Natural killer cell (primary cell): ENCODE measurements at regions not wholly inside any gene's neighbourhood (a gene's known extent, or its start where the extent isn't known, plus 50 kb on each side); places are given as distances from the start of the nearest gene placed in this dataset.

Experiments used
- ATAC-seq, 3 donors: fragments of 150-1000 bp in 2 of 3; fragments of 200-7000 bp in 1 of 3; cut with Tn5 transposase; 1 replicate in 1 of 3; 2 replicates in 2 of 3; pipeline ENCODE4 v1.10.0; 2021; ENCODE audit warnings: mild to moderate bottlenecking in 2 of 3, moderate library complexity in 2 of 3
- DNase-seq, 2 donors: peaks; one replicate each; pipeline versions ENCODE4 v3.0.0 to v3.0.0-alpha.2; 2013 to 2021; ENCODE audit warnings: mixed read lengths in 1 of 2
- H3K27ac ChIP-seq: one replicate; pipeline ENCODE4 v1.5.1; 2013; ENCODE audit warnings: mild to moderate bottlenecking, low read length
- H3K27me3 ChIP-seq: one replicate; pipeline ENCODE4 v1.6.1; 2013; ENCODE audit warnings: low read length; ENCODE audit not compliant: control insufficient read depth, insufficient read depth
- H3K36me3 ChIP-seq: one replicate; pipeline ENCODE4 v1.6.1; 2013; ENCODE audit warnings: low read length; ENCODE audit not compliant: control insufficient read depth, insufficient read depth
- H3K4me1 ChIP-seq: one replicate; pipeline ENCODE4 v1.6.1; 2013; ENCODE audit warnings: low read length; ENCODE audit not compliant: control insufficient read depth, insufficient read depth
- H3K4me3 ChIP-seq: one replicate; pipeline ENCODE4 v1.5.1; 2013; ENCODE audit warnings: low read length
- H3K9me3 ChIP-seq: one replicate; pipeline ENCODE4 v1.6.1; 2013; ENCODE audit warnings: low read length; ENCODE audit not compliant: control insufficient read depth, insufficient read depth
- H3K27ac Mint-ChIP-seq, 2 donors: one replicate each; pipeline ENCODE4 v1.8.0; 2022; ENCODE audit warnings: mild to moderate bottlenecking in 2 of 2, mixed read lengths in 2 of 2, moderate library complexity in 1 of 2
- H3K27me3 Mint-ChIP-seq, 2 donors: one replicate each; pipeline ENCODE4 v1.8.0; 2022; ENCODE audit warnings: low read depth in 2 of 2, mixed read lengths in 2 of 2
- H3K36me3 Mint-ChIP-seq: one replicate; pipeline ENCODE4 v1.8.0; 2022; ENCODE audit warnings: mixed read lengths
- H3K4me1 Mint-ChIP-seq, 2 donors: one replicate each; pipeline ENCODE4 v1.8.0; 2022; ENCODE audit warnings: mixed read lengths in 2 of 2
- H3K4me3 Mint-ChIP-seq: one replicate; pipeline ENCODE4 v1.8.0; 2022; ENCODE audit warnings: mild to moderate bottlenecking, moderate library complexity, mixed read lengths
- H3K9me3 Mint-ChIP-seq, 2 donors: one replicate each; pipeline ENCODE4 v1.8.0; 2022; ENCODE audit warnings: mixed read lengths in 2 of 2
- CTCF ChIP-seq: fragments of 200-600 bp; IDR thresholded peaks from one replicate; pipeline ENCODE4 v1.8.0; 2022; ENCODE audit warnings: antibody characterized with exemption
- WGBS: methylation state at CpG from one replicate; pipeline ENCODE4 v1.1.7; 2013; ENCODE audit warnings: missing lambda C conversion rate; ENCODE audit not compliant: insufficient coverage; 5-methylcytosine and 5-hydroxymethylcytosine counted together
- intact Hi-C: fragments of 100-400 bp; cut with micrococcal nuclease; formaldehyde crosslinking; loops from one replicate; pipeline ENCODE4 v1.14.2; 2022

DNA sequence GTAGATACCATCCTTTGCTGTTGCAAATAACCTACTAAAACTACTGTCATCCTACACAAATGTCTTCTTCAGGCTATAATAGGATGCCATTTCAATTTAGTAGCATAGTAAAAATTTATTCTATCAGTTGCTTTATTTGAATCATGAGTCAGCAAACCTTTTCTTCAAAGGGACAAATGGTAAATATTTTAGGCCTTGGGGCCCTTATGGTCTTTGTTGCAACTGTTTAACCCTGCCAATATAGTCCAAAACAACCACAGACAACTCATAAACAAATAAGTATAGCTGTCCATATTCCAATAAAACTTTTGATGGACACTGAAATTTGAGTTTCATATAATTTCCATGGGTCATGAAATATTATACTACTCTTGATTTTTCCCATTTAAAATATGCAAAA lies 54.0 kb upstream of the CCBE1 start:
- H3K27ac Mint-ChIP-seq, result no peak overlapping the region
- no peaks in the 10 kb centered on the region for H3K36me3 Mint-ChIP-seq
- intact Hi-C loops, result no loop called here
- Histone ChIP-seq H3K27me3 (no peaks in the 10 kb centered on the region), H3K9me3 (no peaks in the 10 kb centered on the region), H3K36me3 (no peaks in the 10 kb centered on the region), H3K4me1 (no peaks in the 10 kb centered on the region), H3K4me3 (no peak overlapping the region), H3K27ac (no peak overlapping the region)
- no peak overlapping the region for H3K4me3 Mint-ChIP-seq
- DNase-seq (no peak), ATAC-seq (no peak)
- H3K27me3 Mint-ChIP-seq, result peaks cover 0 to 6% of the 10 kb centered on the region in 2 donors
- H3K9me3 Mint-ChIP-seq, result peaks cover 3 to 4% of the 10 kb centered on the region in 2 donors
- no peak for TF ChIP-seq CTCF
- H3K4me1 Mint-ChIP-seq, result no peaks in the 10 kb centered on the region

- no peaks in the 10 kb centered on the region for H3K4me1 ChIP-seq
- no peak for TF ChIP-seq CTCF
- ATAC-seq, result no peak
- peaks cover 2 to 3% of the 10 kb centered on the region in 2 donors for H3K9me3 Mint-ChIP-seq
- no peak overlapping the region for H3K27ac Mint-ChIP-seq
- no peaks in the 10 kb centered on the region for H3K36me3 Mint-ChIP-seq
- intact Hi-C loops, result no loop called here
- H3K9me3 ChIP-seq, result no peaks in the 10 kb centered on the region
- H3K27ac ChIP-seq, result no peak overlapping the region
- WGBS, result 98% methylated on average over 2 of the region's 2 CpGs
- no peak overlapping the region for H3K4me3 Mint-ChIP-seq
- no peak for DNase-seq
- no peaks in the 10 kb centered on the region for H3K4me1 Mint-ChIP-seq
- H3K4me3 ChIP-seq, result no peak overlapping the region
- H3K27me3 ChIP-seq, result no peaks in the 10 kb centered on the region
- peaks cover 0 to 6% of the 10 kb centered on the region in 2 donors for H3K27me3 Mint-ChIP-seq
- no peaks in the 10 kb centered on the region for H3K36me3 ChIP-seq
These were observed 51.6 kb upstream of the CCBE1 start for GRCh38 chr18:59748628-59749360.
